Adrenal gland (tissue), 9 donors: ENCODE measurements at regions not wholly inside any gene's neighbourhood (a gene's known extent, or its start where the extent isn't known, plus 50 kb on each side); places are given as distances from the start of the nearest gene placed in this dataset.

Source experiments
- DNase-seq, 7 donors: peaks; one replicate each; pipeline ENCODE4 v3.0.0-alpha.2; 2019 to 2020
- H3K27ac ChIP-seq, 5 donors: fragments of 200-600 bp; sonication (generic) in 4 of 5; 1 replicate in 3 of 5; 2 replicates in 2 of 5; pipeline versions ENCODE4 v1.5.1 to v1.8.0; 2016 to 2020; ENCODE audit warnings: mild to moderate bottlenecking in 1 of 5
- H3K27me3 ChIP-seq: fragments of 200-600 bp; 2 replicates; pipeline ENCODE4 v1.8.0; 2021
- H3K36me3 ChIP-seq, 2 donors: fragments of 200-600 bp; replicated peaks in 1 of 2; 1 replicate in 1 of 2; 2 replicates in 1 of 2; pipeline versions ENCODE4 v1.5.1 to v1.8.0; 2018 to 2022
- H3K4me1 ChIP-seq, 2 donors: fragments of 200-600 bp; replicated peaks in 1 of 2; 1 replicate in 1 of 2; 2 replicates in 1 of 2; pipeline versions ENCODE4 v1.5.1 to v1.8.0; 2018 to 2021
- H3K4me3 ChIP-seq, 4 donors: fragments of 200-600 bp; sonication (generic) in 3 of 4; one replicate each; pipeline ENCODE4 v1.5.1; 2016 to 2018
- H3K9me3 ChIP-seq, 3 donors: fragments of 200-600 bp; sonication (generic) in 1 of 3; replicated peaks in 1 of 3; 1 replicate in 2 of 3; 2 replicates in 1 of 3; pipeline versions ENCODE4 v1.5.1 to v1.8.0; 2016 to 2021
- CTCF ChIP-seq, 6 experiments: fragments of 450-650 bp in 4 of 6; fragments of 200-600 bp in 2 of 6; sonication (generic) in 1 of 6; IDR thresholded peaks; 1 replicate in 5 of 6; 2 replicates in 1 of 6; pipeline versions ENCODE4 v1.5.1 to v1.8.0; 2016 to 2021; ENCODE audit warnings: antibody characterized with exemption in 6 of 6, mild to moderate bottlenecking in 2 of 6, moderate library complexity in 1 of 6
- POLR2A ChIP-seq, 2 donors: fragments of 450-650 bp; IDR thresholded peaks; one replicate each; pipeline ENCODE4 v1.6.1; 2017; ENCODE audit warnings: antibody characterized with exemption in 2 of 2, mild to moderate bottlenecking in 2 of 2, moderate library complexity in 1 of 2
- WGBS, 4 donors: extraction: QIAGEN DNeasy Blood & Tissue Kit in 2 of 4; methylation state at CpG; one replicate each; pipeline versions ENCODE4 v1.1.5 to v1.1.7; 2013 to 2017; 5-methylcytosine and 5-hydroxymethylcytosine counted together
- intact Hi-C, 2 donors: fragments of 100-400 bp; cut with DNase I; formaldehyde crosslinking; loops; one replicate each; pipeline versions ENCODE4 v1.14.1 to v1.15.0; 2022 to 2023
- donor health status: healthy with polysubstance abuse.
- donor health status: Bipolar disorder and iron deficiency.
- donor health status: DM: yes; HTN: yes; CAD: no.
- donor health status: DM: no; HTN: no; CAD: no.
- donor health status: DM: no; HTN: no; CAD: no.

- Histone ChIP-seq H3K4me1 (no peaks in the 10 kb centered on the region), H3K27me3 (no peaks in the 10 kb centered on the region), H3K27ac (no peak overlapping the region), H3K4me3 (no peak overlapping the region), H3K9me3 (no peaks in the 10 kb centered on the region), H3K36me3 (no peaks in the 10 kb centered on the region)
- TF ChIP-seq POLR2A (IDR thresholded peaks at IDR 0.05), result no peak
- no peak for TF ChIP-seq CTCF (IDR thresholded peaks at IDR 0.05)
- intact Hi-C loops, result no loop called here
- DNase-seq, result no peak
These were observed 671.8 kb upstream of the SEMA6A start for GRCh38 chr5:117246424-117246823.

DNA sequence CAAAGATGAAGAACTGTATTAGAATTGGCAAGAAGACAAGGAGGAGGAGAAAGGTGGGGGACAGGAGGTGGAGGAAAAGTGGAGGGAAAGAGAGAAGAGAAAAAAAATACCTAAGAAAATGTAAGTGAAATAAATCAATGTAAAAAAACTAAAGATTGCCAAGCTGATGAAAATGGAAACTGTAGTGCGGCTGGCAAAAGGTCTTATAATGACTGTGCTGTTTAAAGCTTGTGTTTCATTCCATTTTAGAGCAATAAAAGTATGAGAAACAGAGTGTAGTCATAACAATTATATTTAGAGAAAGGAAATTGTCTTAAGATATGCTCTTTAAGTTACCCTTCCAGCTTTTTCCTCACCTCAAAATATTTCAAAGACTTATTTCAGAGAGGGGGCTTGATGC is 670.5 kb upstream of the SEMA6A start:
- Histone ChIP-seq H3K27ac (no peak overlapping the region), H3K36me3 (no peaks in the 10 kb centered on the region), H3K27me3 (no peaks in the 10 kb centered on the region), H3K4me3 (no peak overlapping the region), H3K9me3 (no peaks in the 10 kb centered on the region), H3K4me1 (no peaks in the 10 kb centered on the region)
- no peak for DNase-seq
- 74 to 88% (median 81%) methylated on average over 1 of the region's 1 CpG for WGBS, 4 donors
- TF ChIP-seq CTCF (IDR thresholded peaks at IDR 0.05), result no peak
- TF ChIP-seq POLR2A (IDR thresholded peaks at IDR 0.05), result no peak
- intact Hi-C loops, result no loop called here

GRCh38 chr5:117242028-117242427 is 667.4 kb upstream of the SEMA6A start:
- H3K36me3 ChIP-seq, result no peaks in the 10 kb centered on the region
- H3K9me3 ChIP-seq, result no peaks in the 10 kb centered on the region
- no peaks in the 10 kb centered on the region for H3K4me1 ChIP-seq
- 63 to 93% (median 84%) methylated on average over 2 of the region's 2 CpGs for WGBS, 4 donors
- DNase-seq, result no peak
- TF ChIP-seq CTCF (IDR thresholded peaks at IDR 0.05) (no peak), POLR2A (IDR thresholded peaks at IDR 0.05) (no peak)
- H3K27me3 ChIP-seq, result no peaks in the 10 kb centered on the region
- H3K27ac ChIP-seq, result no peak overlapping the region
- no peak overlapping the region for H3K4me3 ChIP-seq
- intact Hi-C loops, result no loop called here

DNA sequence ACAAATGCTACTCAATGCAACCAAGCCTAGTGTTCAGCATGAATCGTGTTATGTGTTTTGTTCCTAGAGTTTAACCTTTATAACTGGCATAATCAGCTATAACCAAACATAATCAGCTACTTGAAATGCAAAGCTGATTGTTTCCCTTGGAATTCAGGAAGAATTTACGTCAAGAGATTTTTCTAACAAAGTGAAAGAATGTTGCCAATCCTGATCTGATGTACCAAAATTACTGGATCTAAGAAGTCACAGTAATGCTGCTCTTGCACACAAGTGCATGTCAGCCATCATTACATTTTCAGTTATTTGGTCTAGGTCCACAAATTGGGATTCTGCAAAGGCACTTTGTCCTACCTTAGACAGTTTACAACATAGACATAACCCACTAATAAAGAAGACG is 662.3 kb upstream of the SEMA6A start:
- Histone ChIP-seq H3K9me3 (no peaks in the 10 kb centered on the region), H3K27ac (no peak overlapping the region), H3K27me3 (no peaks in the 10 kb centered on the region), H3K4me3 (no peak overlapping the region), H3K4me1 (no peaks in the 10 kb centered on the region), H3K36me3 (no peaks in the 10 kb centered on the region)
- DNase-seq, result no peak
- 79 to 85% (median 83%) methylated on average over 3 of the region's 3 CpGs for WGBS, 4 donors
- TF ChIP-seq POLR2A (IDR thresholded peaks at IDR 0.05), result no peak
- no peak for TF ChIP-seq CTCF (IDR thresholded peaks at IDR 0.05)
- intact Hi-C loops, result no loop called here
